Activated naive CD4-positive, alpha-beta T cell treated with anti-CD3 and anti-CD28 coated beads for 36 hours (primary cell): ENCODE measurements at regions not wholly inside any gene's neighbourhood (a gene's known extent, or its start where the extent isn't known, plus 50 kb on each side); places are given as distances from the start of the nearest gene placed in this dataset.

ENCODE experiments used
- CTCF ChIA-PET: fragments of 350-600 bp; sonication (Branson Sonifier 250); formaldehyde crosslinking; loops from one replicate; lab custom pipeline; 2021; ENCODE audit warnings: antibody characterized with exemption; lab: Charles Lee
- DNase-seq: peaks from one replicate; pipeline ENCODE4 v3.0.0-alpha.2; 2020
- H3K27ac Mint-ChIP-seq: one replicate; pipeline ENCODE4 v1.8.0; 2021; ENCODE audit warnings: mild to moderate bottlenecking, mixed read lengths
- H3K27me3 Mint-ChIP-seq: one replicate; pipeline ENCODE4 v1.8.0; 2021; ENCODE audit warnings: low read depth, mixed read lengths
- H3K36me3 Mint-ChIP-seq: one replicate; pipeline ENCODE4 v1.8.0; 2021; ENCODE audit warnings: low read depth, mixed read lengths
- H3K4me1 Mint-ChIP-seq: one replicate; pipeline ENCODE4 v1.8.0; 2021; ENCODE audit warnings: low read depth, mixed read lengths
- H3K4me3 Mint-ChIP-seq: one replicate; pipeline ENCODE4 v1.8.0; 2021; ENCODE audit warnings: mild to moderate bottlenecking, moderate library complexity, mixed read lengths
- H3K9me3 Mint-ChIP-seq: one replicate; pipeline ENCODE4 v1.8.0; 2021; ENCODE audit warnings: mixed read lengths
- intact Hi-C: fragments of 100-400 bp; cut with micrococcal nuclease; formaldehyde crosslinking; loops from one replicate; pipeline ENCODE4 v1.15.1; 2023

DNA sequence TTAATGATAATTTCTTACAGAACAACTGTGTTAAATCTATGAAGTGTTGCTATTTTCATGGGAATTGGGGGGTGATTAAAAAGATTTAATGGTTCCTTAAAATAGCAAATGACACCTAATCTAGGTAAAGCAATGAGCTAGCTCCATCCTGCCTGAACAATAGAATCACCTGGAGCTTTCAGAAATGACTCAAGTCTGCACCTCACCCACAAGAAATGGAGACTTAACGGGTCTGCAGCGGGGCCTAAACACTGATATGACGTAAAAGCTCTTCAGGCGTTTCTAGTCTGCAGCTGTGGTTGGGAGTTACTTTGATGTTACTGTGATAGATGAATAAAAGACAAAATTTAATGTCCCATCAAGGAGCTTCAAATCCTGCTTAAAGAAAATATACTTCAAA lies 328.2 kb downstream of the RND3 start:
- H3K4me1 Mint-ChIP-seq: no peaks in the 10 kb centered on the region
- no peak overlapping the region for H3K27ac Mint-ChIP-seq
- no peak for DNase-seq
- CTCF ChIA-PET: no interaction called here
- no peaks in the 10 kb centered on the region for H3K27me3 Mint-ChIP-seq
- intact Hi-C loops: no loop called here
- no peaks in the 10 kb centered on the region for H3K36me3 Mint-ChIP-seq
- peaks cover 3% of the 10 kb centered on the region for H3K9me3 Mint-ChIP-seq
- H3K4me3 Mint-ChIP-seq: no peak overlapping the region

DNA sequence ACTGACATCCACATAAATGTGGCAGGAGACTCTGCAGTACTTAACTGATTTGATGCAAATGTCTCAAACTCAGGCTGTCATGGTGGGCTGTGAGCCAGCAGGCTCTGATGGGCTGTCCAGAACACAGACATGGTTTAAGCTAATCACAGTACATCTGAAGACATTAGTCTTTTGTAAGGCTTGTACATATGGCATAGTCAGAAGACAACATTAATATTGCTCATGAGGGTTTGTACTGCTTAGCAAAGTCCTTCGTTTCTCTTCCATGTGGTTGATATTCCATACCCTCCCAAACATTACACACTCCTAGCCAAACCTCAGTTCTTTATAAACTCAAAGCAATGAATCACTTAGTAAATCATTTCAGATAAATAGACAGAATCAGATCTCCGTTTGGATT lies 330.6 kb downstream of the RND3 start:
- intact Hi-C loops: no loop called here
- H3K36me3 Mint-ChIP-seq: no peaks in the 10 kb centered on the region
- no peak overlapping the region for H3K4me3 Mint-ChIP-seq
- no peak for DNase-seq
- peaks cover 3% of the 10 kb centered on the region for H3K9me3 Mint-ChIP-seq
- CTCF ChIA-PET: no interaction called here
- no peaks in the 10 kb centered on the region for H3K4me1 Mint-ChIP-seq
- H3K27me3 Mint-ChIP-seq: no peaks in the 10 kb centered on the region
- H3K27ac Mint-ChIP-seq: no peak overlapping the region

DNA sequence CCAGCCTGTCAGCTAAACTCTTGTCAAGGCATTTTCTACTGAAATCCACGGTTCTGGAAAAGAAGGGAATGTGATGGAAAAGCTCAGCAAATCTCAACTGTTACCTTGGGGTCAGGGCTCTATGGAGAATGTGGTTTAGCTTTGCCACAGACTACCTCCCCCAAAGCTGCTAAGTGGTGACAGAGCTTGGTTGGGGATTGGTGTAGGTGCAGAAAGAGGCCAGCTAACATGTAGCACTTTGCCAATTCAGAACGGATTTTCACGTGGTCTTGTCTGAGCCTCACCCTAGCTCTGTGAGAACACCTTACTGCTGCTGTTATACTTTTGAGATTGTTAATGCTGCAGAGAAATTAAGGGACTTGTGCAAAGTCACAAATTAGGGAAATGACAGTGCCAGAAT lies 331.1 kb downstream of the RND3 start:
- Mint-ChIP-seq H3K36me3 (no peaks in the 10 kb centered on the region), H3K27me3 (no peaks in the 10 kb centered on the region), H3K4me3 (no peak overlapping the region), H3K9me3 (peaks cover 3% of the 10 kb centered on the region), H3K4me1 (no peaks in the 10 kb centered on the region), H3K27ac (no peak overlapping the region)
- intact Hi-C loops: no loop called here
- CTCF ChIA-PET: interaction anchor here (0.6 kb wide), 1 partner anchor 396 kb away, joined by 3 read pairs; no protein-coding TSS in a partner anchor
- DNase-seq: no peak

DNA sequence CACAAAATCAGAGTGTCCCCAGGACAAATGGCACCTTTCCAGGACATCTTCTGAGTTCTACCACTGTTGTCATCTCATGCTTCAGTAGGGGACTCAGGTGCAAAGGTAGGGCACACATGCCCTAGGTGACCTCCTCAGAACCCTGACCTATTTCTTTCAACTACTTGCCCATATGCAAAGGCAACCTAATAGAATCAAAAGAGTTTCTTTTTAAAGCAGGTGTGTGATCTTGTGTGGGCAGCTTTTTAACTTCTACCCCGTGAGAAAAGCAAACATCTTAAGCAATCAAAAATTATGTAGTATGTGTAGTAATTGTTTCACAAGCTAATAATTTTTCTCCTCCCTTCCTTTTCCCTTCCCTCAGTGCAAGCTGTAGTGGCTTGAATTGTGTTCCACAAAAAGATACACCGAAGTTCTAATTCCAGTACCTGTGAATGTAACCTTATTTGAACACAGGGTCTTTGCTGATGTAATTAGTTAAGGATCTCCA lies 333.1 kb downstream of the RND3 start:
- CTCF ChIA-PET: no interaction called here
- intact Hi-C loops: no loop called here
- Mint-ChIP-seq H3K36me3 (no peaks in the 10 kb centered on the region), H3K4me3 (no peak overlapping the region), H3K27me3 (no peaks in the 10 kb centered on the region), H3K27ac (no peak overlapping the region), H3K4me1 (no peaks in the 10 kb centered on the region), H3K9me3 (no peaks in the 10 kb centered on the region)
- no peak for DNase-seq

DNA sequence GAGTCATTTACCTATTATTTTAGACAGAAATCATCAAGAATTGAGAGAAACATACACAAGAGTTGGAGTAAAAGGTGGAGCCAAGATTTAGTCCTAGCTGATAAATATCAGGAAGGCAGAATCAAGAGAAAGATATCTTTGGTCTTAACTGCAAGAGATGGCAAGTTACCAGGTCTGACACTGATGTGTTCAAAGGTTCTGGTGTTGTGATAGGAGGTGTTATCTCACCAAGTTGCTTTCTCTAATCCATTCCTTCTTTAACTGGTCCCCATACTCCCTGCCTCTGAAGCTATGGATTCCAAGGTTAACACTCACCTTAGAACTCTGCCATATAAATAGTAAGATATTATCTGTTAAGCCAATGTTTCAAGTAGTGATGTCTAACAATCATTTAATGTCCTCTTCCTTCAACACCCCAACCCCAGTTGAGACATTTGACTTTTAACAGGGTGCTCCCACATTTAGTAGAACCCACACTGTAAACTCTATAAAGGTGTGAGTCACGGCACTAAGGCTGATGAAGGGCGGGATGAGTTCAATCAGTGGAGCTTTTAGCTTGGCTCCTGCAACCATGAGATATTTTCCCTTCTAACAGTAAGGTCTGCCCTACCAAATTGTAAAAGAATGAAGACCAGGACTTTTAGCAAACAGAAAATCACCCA lies 333.7 kb downstream of the RND3 start:
- DNase-seq: no peak
- CTCF ChIA-PET: no interaction called here
- no peaks in the 10 kb centered on the region for H3K36me3 Mint-ChIP-seq
- H3K4me3 Mint-ChIP-seq: no peak overlapping the region
- intact Hi-C loops: no loop called here
- no peaks in the 10 kb centered on the region for H3K27me3 Mint-ChIP-seq
- no peak overlapping the region for H3K27ac Mint-ChIP-seq
- H3K4me1 Mint-ChIP-seq: no peaks in the 10 kb centered on the region
- H3K9me3 Mint-ChIP-seq: no peaks in the 10 kb centered on the region

DNA sequence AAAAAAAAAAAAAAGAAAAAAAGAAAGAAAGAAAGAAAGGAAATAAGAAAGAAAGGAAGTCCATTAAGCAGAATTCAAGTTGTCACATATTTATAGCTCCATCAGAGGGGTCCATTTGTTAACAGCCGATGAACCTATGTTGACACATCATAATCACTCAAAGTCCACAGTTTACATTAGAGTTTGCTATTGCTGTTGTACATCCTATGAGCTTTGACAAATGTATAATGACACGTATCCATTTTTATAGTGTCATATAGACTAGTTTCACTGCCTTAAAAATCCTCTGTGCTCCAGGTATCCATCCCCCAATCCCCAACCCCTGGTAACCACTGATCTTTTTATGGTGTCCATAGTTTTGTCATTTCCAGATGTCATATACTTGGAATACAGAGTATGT lies 335.2 kb downstream of the RND3 start:
- DNase-seq: no peak
- Mint-ChIP-seq H3K4me1 (no peaks in the 10 kb centered on the region), H3K27me3 (no peaks in the 10 kb centered on the region), H3K27ac (no peak overlapping the region), H3K9me3 (peaks cover under 1% of the 10 kb centered on the region), H3K4me3 (no peak overlapping the region), H3K36me3 (no peaks in the 10 kb centered on the region)
- CTCF ChIA-PET: no interaction called here
- intact Hi-C loops: no loop called here

DNA sequence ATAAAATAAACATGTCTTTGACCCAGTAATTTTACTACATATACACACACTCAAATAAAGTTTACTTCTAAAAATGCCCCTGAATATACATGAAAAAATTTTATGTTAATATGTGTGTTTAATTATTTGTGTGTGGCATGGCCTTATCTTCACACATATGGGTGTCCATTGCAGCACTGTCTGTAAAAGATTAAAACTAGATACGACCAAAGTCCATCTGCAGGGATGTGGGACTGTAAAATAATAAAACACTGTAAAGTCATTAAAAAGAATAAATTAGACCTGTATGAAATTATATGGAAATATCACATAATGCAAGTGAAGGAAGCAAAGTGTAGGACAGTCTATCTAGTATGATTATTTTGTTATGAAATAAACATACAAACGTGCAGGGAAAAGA lies 337.3 kb downstream of the RND3 start:
- CTCF ChIA-PET: no interaction called here
- Mint-ChIP-seq H3K36me3 (no peaks in the 10 kb centered on the region), H3K9me3 (peaks cover 13% of the 10 kb centered on the region), H3K4me3 (no peak overlapping the region), H3K27ac (no peak overlapping the region), H3K27me3 (no peaks in the 10 kb centered on the region), H3K4me1 (no peaks in the 10 kb centered on the region)
- intact Hi-C loops: no loop called here
- no peak for DNase-seq

DNA sequence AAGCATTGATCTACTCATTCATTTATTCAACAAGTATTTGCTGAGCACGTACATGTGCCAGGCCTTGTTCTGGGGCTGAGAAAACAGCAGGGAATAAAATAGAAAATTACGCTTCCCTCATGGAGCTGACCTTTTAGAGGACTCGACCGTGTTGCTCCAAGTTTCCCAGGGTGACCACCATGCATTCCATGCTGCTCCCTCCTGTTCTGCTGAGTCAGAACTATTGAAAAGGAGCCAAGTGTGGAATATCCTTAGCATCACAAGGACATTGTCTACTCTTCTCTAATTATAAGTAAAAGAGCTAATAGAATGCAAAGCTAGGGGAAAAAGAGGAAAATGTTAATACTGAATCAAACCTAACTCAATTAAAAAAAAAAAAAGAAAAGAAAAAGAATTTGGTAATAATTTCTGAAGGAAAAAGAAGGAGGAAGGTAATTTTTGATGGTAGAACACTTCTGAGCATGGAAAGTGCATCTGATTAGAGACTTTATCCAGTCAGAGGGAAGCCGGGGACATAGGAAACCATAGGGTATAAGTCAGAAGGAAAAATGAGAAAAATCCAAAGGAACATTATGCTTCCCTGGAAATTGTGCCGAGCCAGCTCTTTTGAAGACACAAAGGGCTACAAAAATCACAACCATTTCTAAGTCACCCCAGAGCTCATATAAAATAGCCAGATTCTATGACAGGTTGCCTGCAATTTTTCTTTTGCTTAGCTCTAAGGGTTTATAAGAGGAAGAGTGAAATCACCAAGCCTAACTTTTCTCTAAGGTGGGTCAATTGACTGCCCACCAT lies 339.4 kb downstream of the RND3 start:
- CTCF ChIA-PET: no interaction called here
- DNase-seq: no peak
- Mint-ChIP-seq H3K27ac (no peak overlapping the region), H3K27me3 (no peaks in the 10 kb centered on the region), H3K4me1 (no peaks in the 10 kb centered on the region), H3K4me3 (no peak overlapping the region), H3K36me3 (no peaks in the 10 kb centered on the region), H3K9me3 (peaks cover 13% of the 10 kb centered on the region)
- intact Hi-C loops: no loop called here

DNA sequence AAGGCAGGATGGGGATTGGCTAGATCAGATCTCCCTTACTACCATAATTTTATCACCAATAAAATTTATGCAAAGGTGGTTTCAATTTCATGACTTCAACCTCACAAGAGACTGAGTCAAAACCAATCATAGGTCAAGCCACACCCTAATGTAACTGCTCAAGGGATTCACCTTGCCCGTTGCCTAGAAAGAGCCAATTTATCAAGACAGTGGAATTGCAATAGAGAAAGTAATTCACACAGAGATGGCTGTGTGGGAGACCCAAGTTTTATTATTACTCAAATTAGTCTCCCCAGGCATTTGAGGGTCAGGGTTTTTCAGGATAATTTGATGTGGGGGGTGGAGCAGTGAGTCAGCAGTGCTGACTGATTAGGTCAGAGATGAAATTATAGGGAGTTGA lies 340.6 kb downstream of the RND3 start:
- Mint-ChIP-seq H3K9me3 (peaks cover 14% of the 10 kb centered on the region), H3K27me3 (no peaks in the 10 kb centered on the region), H3K27ac (no peak overlapping the region), H3K36me3 (no peaks in the 10 kb centered on the region), H3K4me3 (no peak overlapping the region), H3K4me1 (no peaks in the 10 kb centered on the region)
- CTCF ChIA-PET: no interaction called here
- intact Hi-C loops: no loop called here
- DNase-seq: no peak

DNA sequence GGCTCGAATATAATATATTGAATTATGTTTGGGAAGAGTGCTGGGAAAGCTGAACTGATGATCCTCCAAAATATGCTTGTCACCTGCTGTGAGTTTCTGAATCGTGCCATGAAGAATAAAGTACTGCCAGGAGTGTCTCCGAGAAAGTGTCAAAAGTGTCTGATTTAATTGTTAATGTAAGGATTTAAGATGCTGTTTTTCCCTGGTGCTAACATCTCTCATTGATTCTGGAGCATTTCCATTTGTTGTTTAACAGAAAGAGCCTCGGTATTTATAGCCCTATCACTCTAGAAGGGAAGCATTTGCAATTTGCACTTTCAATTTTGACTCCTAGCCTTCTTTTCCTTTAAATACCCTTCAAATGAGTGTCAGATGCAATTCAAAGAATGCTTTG lies 342.2 kb downstream of the RND3 start:
- no peaks in the 10 kb centered on the region for H3K27me3 Mint-ChIP-seq
- no peaks in the 10 kb centered on the region for H3K4me1 Mint-ChIP-seq
- H3K27ac Mint-ChIP-seq: no peak overlapping the region
- H3K36me3 Mint-ChIP-seq: no peaks in the 10 kb centered on the region
- no peak for DNase-seq
- no peak overlapping the region for H3K4me3 Mint-ChIP-seq
- CTCF ChIA-PET: no interaction called here
- peaks cover 14% of the 10 kb centered on the region for H3K9me3 Mint-ChIP-seq
- intact Hi-C loops: no loop called here

DNA sequence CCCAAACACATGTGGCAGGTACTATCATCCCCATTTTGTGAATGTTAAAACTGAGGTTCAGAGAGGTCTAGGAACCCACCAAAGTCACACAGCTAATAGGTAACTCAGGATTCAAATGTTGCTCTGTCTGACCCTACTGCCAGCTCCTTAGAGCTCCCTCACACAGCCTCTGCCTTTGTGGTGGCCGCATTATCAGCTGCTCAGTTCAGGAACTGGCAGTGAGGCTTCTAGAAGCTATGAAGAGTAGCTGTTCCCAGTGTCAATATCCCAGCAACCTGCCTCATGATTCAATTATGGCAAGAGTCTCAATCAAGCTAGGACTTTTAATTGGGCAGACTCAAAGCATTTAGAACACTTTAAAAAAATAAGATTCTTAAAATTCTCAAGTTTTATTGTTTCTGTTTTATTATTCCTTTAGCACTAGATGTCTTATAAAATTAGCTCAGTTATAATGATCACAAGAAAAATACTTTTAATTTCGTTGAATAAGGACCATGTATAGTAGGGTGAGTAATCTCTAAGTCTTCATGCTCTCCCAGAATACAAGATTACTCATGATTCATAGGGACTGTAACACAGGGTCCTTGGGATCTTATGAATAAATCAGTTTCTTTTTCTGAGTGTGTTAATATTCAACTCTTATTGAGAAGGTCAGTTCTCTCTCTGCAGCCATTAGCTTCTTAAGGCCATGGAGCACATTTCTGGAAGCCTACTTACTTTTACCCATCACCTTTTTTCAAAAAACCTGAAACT lies 342.7 kb downstream of the RND3 start:
- CTCF ChIA-PET: no interaction called here
- peaks cover 14% of the 10 kb centered on the region for H3K9me3 Mint-ChIP-seq
- H3K36me3 Mint-ChIP-seq: no peaks in the 10 kb centered on the region
- H3K4me3 Mint-ChIP-seq: no peak overlapping the region
- H3K27me3 Mint-ChIP-seq: no peaks in the 10 kb centered on the region
- intact Hi-C loops: no loop called here
- H3K27ac Mint-ChIP-seq: no peak overlapping the region
- H3K4me1 Mint-ChIP-seq: no peaks in the 10 kb centered on the region
- DNase-seq: no peak

DNA sequence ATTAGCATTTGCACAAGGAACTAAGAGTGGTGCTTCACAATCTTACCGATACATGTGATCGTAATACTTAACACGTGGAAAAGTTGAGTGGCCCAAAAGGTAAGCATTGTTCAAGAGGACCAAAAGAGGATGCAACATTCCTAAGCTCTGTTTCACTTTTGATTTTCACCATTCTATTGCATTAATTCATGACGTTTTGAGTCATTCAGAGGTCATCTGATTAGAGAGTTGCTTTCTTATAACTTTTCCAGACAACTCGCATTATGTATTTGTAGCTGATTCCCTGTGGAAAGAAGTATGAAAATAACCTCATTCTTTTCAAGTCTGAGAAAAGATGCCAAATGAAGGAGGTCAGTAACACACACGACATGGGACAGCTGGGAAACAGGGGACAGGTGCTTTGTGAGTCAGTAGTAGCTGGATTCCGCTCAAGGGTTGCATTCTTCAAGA lies 344.4 kb downstream of the RND3 start:
- Mint-ChIP-seq H3K27ac (no peak overlapping the region), H3K4me3 (no peak overlapping the region), H3K9me3 (peaks cover 14% of the 10 kb centered on the region), H3K4me1 (no peaks in the 10 kb centered on the region), H3K27me3 (no peaks in the 10 kb centered on the region), H3K36me3 (no peaks in the 10 kb centered on the region)
- CTCF ChIA-PET: no interaction called here
- intact Hi-C loops: no loop called here
- DNase-seq: no peak
